GM10248 (cell line): ENCODE measurements at regions not wholly inside any gene's neighbourhood (a gene's known extent, or its start where the extent isn't known, plus 50 kb on each side); places are given as distances from the start of the nearest gene placed in this dataset.

Experiments used
- CTCF ChIA-PET: fragments of 300-600 bp; sonication (Branson Sonifier 250); formaldehyde crosslinking; extraction: SDS; loops from one replicate; lab custom pipeline; 2021; ENCODE audit warnings: antibody characterized with exemption; lab: Yijun Ruan, JAX
- POLR2A ChIA-PET: fragments of 350-650 bp; sonication (Branson Sonifier 250); formaldehyde crosslinking; extraction: SDS; loops from one replicate; lab custom pipeline; 2020; ENCODE audit warnings: antibody characterized with exemption; lab: Yijun Ruan, JAX
- DNase-seq: peaks from one replicate; pipeline ENCODE4 v3.0.0; 2012; ENCODE audit errors: extremely low spot score
- TF ChIP-seq, protein P1 (sequence below): IDR thresholded peaks from 2 replicates; pipeline ENCODE4 v1.5.1; 2012; ENCODE audit warnings: mild to moderate bottlenecking, low read depth; ENCODE audit errors: extremely low read depth, missing control alignments, control extremely low read depth

GRCh38 chr2:106941372-106941993 is 55.5 kb upstream of the ST6GAL2 start:
- CTCF ChIA-PET, result no interaction called here
- no peak for DNase-seq
- TF ChIP-seq, protein P1, sequence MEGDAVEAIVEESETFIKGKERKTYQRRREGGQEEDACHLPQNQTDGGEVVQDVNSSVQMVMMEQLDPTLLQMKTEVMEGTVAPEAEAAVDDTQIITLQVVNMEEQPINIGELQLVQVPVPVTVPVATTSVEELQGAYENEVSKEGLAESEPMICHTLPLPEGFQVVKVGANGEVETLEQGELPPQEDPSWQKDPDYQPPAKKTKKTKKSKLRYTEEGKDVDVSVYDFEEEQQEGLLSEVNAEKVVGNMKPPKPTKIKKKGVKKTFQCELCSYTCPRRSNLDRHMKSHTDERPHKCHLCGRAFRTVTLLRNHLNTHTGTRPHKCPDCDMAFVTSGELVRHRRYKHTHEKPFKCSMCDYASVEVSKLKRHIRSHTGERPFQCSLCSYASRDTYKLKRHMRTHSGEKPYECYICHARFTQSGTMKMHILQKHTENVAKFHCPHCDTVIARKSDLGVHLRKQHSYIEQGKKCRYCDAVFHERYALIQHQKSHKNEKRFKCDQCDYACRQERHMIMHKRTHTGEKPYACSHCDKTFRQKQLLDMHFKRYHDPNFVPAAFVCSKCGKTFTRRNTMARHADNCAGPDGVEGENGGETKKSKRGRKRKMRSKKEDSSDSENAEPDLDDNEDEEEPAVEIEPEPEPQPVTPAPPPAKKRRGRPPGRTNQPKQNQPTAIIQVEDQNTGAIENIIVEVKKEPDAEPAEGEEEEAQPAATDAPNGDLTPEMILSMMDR, result no peak
- POLR2A ChIA-PET, result no interaction called here

GRCh38 chr2:106943468-106944200 is 57.7 kb upstream of the ST6GAL2 start:
- TF ChIP-seq, protein P1, result no peak
- ChIA-PET POLR2A (no interaction called here), CTCF (no interaction called here)
- DNase-seq, result no peak

GRCh38 chr2:106944215-106944614 is 58.2 kb upstream of the ST6GAL2 start:
- TF ChIP-seq, protein P1, result no peak
- ChIA-PET POLR2A (no interaction called here), CTCF (no interaction called here)
- DNase-seq, result no peak

- DNase-seq, result no peak
- TF ChIP-seq, protein P1, result no peak
- ChIA-PET CTCF (no interaction called here), POLR2A (no interaction called here)
These were observed 62.6 kb upstream of the ST6GAL2 start for GRCh38 chr2:106948540-106948939.

DNA sequence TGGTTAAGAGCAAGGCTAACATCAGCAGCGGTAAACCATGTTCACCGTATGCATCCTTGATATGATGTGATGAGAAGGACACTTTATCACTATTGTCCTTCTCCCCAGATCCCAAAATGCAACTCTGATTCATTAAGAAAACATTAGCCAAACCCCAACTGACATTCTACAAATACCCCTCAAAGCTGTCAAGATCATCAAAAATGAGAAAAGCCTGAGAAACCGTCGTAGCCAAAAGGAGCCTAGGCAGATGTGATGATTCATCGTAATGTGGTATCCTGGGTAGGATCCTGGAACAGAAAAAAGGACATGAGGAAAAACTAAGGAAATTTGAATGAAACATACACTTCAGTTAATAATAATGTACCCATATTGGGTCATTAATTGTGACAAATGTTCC is 67.3 kb upstream of the ST6GAL2 start:
- no peak for DNase-seq
- TF ChIP-seq, protein P1, result no peak
- CTCF ChIA-PET, result no interaction called here
- POLR2A ChIA-PET, result no interaction called here

- ChIA-PET CTCF (no interaction called here), POLR2A (no interaction called here)
- DNase-seq, result no peak
- TF ChIP-seq, protein P1, result no peak
These were observed 67.8 kb upstream of the ST6GAL2 start for GRCh38 chr2:106953779-106954178.

GRCh38 chr2:106954304-106954703 is 68.3 kb upstream of the ST6GAL2 start:
- CTCF ChIA-PET, result no interaction called here

More at GRCh38 chr2:106954304-106954703, 68.3 kb upstream of the ST6GAL2 start:
- no peak for DNase-seq
- TF ChIP-seq, protein P1, result no peak
- POLR2A ChIA-PET, result no interaction called here
